ENCODE measurements at regions not wholly inside any gene's neighbourhood (a gene's known extent, or its start where the extent isn't known, plus 50 kb on each side); places are given as distances from the start of the nearest gene placed in this dataset.

- ChIA-PET CTCF (ENCODE audit: unreplicated experiment) (no interaction called here), POLR2A (no interaction called here)
- no peak overlapping the region for H3K27ac ChIP-seq (ENCODE audit: low read depth, low read length, poor library complexity, severe bottlenecking)
- H3K4me3 ChIP-seq (ENCODE audit: low read depth, low read length, poor library complexity, severe bottlenecking): no peak overlapping the region
- H4K20me1 ChIP-seq (ENCODE audit: insufficient read depth, low read length): no peaks in the 10 kb centered on the region
- no peak for TF ChIP-seq CTCF (conservative IDR thresholded peaks at IDR 0.05; ENCODE audit: low read length)
- no peak for TF ChIP-seq EZH2phosphoT487 (IDR thresholded peaks at IDR 0.05; ENCODE audit: borderline replicate concordance, low read depth, low read length)
- BruUV-seq (replicated peaks): no TSS peak
- no peak overlapping the region for H3K4me2 ChIP-seq (ENCODE audit: low read length)
- H2AFZ ChIP-seq (ENCODE audit: low read length): no peak overlapping the region
- no peaks in the 10 kb centered on the region for H3K9me2 ChIP-seq (ENCODE audit: insufficient read depth, low read length)
- H3K36me3 ChIP-seq (ENCODE audit: insufficient read depth, low read length): no peaks in the 10 kb centered on the region
- no peaks in the 10 kb centered on the region for H3K9me3 ChIP-seq (ENCODE audit: low read length)
- intact Hi-C loops (cut with micrococcal nuclease; ENCODE audit: unreplicated experiment): no loop called here
- no peak for DNase-seq (ENCODE audit: low spot score)
- no peaks in the 10 kb centered on the region for H3K79me2 ChIP-seq (ENCODE audit: insufficient read depth, low read depth, low read length)
- no peaks in the 10 kb centered on the region for H3K4me1 ChIP-seq (ENCODE audit: insufficient read depth, low read length, poor library complexity, severe bottlenecking)
Observed at GRCh38 chr2:212640428-212640827, 101.8 kb upstream of the ERBB4 start.

- no peak for TF ChIP-seq CTCF (conservative IDR thresholded peaks at IDR 0.05; ENCODE audit: low read length)
- TF ChIP-seq EZH2phosphoT487 (IDR thresholded peaks at IDR 0.05; ENCODE audit: borderline replicate concordance, low read depth, low read length): no peak
- BruUV-seq (replicated peaks): no TSS peak
- intact Hi-C loops (cut with micrococcal nuclease; ENCODE audit: unreplicated experiment): no loop called here
Observed at GRCh38 chr2:212638694-212639093, 100.1 kb upstream of the ERBB4 start.

GRCh38 chr2:212628586-212628985, 90.0 kb upstream of the ERBB4 start:
- Histone ChIP-seq H3K9me3 (ENCODE audit: low read length) (no peaks in the 10 kb centered on the region), H3K4me1 (ENCODE audit: insufficient read depth, low read length, poor library complexity, severe bottlenecking) (no peaks in the 10 kb centered on the region), H3K9me2 (ENCODE audit: insufficient read depth, low read length) (no peaks in the 10 kb centered on the region), H3K27ac (ENCODE audit: low read depth, low read length, poor library complexity, severe bottlenecking) (no peak overlapping the region), H4K20me1 (ENCODE audit: insufficient read depth, low read length) (no peaks in the 10 kb centered on the region), H3K36me3 (ENCODE audit: insufficient read depth, low read length) (no peaks in the 10 kb centered on the region), H3K4me2 (ENCODE audit: low read length) (no peak overlapping the region), H3K4me3 (ENCODE audit: low read depth, low read length, poor library complexity, severe bottlenecking) (no peak overlapping the region), H2AFZ (ENCODE audit: low read length) (no peak overlapping the region), H3K79me2 (ENCODE audit: insufficient read depth, low read depth, low read length) (no peaks in the 10 kb centered on the region)
- TF ChIP-seq EZH2phosphoT487 (IDR thresholded peaks at IDR 0.05; ENCODE audit: borderline replicate concordance, low read depth, low read length) (no peak), CTCF (conservative IDR thresholded peaks at IDR 0.05; ENCODE audit: low read length) (no peak)
- POLR2A ChIA-PET: no interaction called here
- no TSS peak for BruUV-seq (replicated peaks)
- CTCF ChIA-PET (ENCODE audit: unreplicated experiment): no interaction called here
- DNase-seq (ENCODE audit: low spot score): no peak
- intact Hi-C loops (cut with micrococcal nuclease; ENCODE audit: unreplicated experiment): no loop called here

More at GRCh38 chr2:212638694-212639093, 100.1 kb upstream of the ERBB4 start:
- H4K20me1 ChIP-seq (ENCODE audit: insufficient read depth, low read length): no peaks in the 10 kb centered on the region
- ChIA-PET POLR2A (no interaction called here), CTCF (ENCODE audit: unreplicated experiment) (no interaction called here)
- no peaks in the 10 kb centered on the region for H3K79me2 ChIP-seq (ENCODE audit: insufficient read depth, low read depth, low read length)
- H3K9me3 ChIP-seq (ENCODE audit: low read length): no peaks in the 10 kb centered on the region
- no peaks in the 10 kb centered on the region for H3K36me3 ChIP-seq (ENCODE audit: insufficient read depth, low read length)
- no peak overlapping the region for H3K27ac ChIP-seq (ENCODE audit: low read depth, low read length, poor library complexity, severe bottlenecking)
- no peaks in the 10 kb centered on the region for H3K4me1 ChIP-seq (ENCODE audit: insufficient read depth, low read length, poor library complexity, severe bottlenecking)
- H3K4me2 ChIP-seq (ENCODE audit: low read length): no peak overlapping the region
- H2AFZ ChIP-seq (ENCODE audit: low read length): no peak overlapping the region
- no peak for DNase-seq (ENCODE audit: low spot score)
- no peaks in the 10 kb centered on the region for H3K9me2 ChIP-seq (ENCODE audit: insufficient read depth, low read length)
- no peak overlapping the region for H3K4me3 ChIP-seq (ENCODE audit: low read depth, low read length, poor library complexity, severe bottlenecking)
